GM21515 (cell line): ENCODE measurements at regions not wholly inside any gene's neighbourhood (a gene's known extent, or its start where the extent isn't known, plus 50 kb on each side); places are given as distances from the start of the nearest gene placed in this dataset.

Experiments used
- ATAC-seq: cut with Tn5 transposase; IDR thresholded peaks from one replicate; pipeline ENCODE4 v1.9.1; 2021; ENCODE audit not compliant: unreplicated experiment

- ATAC-seq, result no peak
Measured at GRCh38 chr7:125406111-125406510, 476.5 kb upstream of the POT1 start.

DNA sequence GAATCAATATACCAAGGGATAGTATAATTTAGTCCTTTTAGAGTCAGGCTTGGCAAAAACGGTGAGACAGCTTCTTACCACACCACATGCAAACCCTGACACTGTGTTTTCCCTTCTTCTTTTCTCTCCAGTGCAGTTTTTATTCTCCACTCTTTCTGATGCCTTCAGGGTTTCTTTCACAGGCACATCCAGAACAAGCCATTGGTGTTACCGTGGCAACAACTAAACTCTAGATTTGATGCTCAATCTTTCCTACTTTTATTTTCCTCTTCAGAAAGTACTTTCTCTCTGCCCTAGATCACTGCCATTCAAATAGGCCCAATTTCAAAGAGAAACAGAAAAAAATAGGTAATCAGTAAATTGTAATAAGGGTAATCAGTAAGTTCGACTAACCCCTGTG is 469.8 kb upstream of the POT1 start:
- no peak for ATAC-seq

DNA sequence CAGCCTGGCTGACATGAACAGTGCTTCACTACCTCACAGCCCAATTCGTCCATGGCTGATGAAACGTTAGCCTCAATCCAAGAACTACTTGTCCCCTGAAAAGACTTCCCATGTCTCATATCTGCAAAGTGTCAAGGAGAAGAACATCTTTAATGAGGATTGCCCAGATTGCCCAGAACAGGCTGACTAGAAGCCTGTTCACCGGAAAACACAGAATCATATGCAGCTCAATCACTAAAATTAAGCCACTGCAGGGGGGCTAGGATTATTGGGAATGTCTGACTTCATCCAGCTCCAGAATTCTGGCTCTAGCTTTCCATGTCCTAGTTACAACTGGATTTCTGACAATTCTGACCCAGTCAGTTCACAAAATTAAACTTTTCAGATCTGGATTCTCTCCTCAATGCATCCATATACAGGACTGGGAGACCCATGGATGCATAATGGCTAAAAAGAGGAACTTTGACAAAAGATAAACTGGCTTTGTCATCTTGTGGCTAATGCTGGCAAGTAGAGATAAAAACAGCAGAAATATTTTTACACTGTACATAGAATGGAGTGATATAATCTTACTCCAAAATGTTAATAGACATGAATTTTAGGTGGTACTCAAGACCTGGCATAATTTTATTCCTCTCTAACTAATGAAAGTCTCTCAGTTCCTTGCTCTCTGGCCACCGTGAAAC is 467.0 kb upstream of the POT1 start:
- no peak for ATAC-seq

DNA sequence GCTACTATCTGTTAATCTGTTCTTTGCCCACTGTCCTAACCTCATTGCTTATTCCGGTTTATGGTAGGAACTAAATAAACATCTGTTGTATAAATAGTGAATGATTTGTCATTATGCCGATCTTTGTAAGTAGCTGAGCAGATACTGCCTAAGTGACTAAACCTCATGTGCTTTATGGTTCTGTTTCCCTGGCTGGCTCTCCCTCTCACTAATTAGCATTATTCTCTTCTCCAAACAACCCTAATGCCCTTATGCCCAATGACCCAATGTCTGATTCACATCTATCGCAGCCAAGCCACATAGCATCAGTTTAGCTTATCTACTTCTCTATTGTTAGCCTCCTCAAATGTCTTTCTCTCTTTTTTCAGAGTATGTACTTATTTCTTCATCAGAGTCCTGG is 462.3 kb upstream of the POT1 start:
- ATAC-seq, result no peak

- no peak for ATAC-seq
Measured at GRCh38 chr7:125390981-125391380, 461.4 kb upstream of the POT1 start.

GRCh38 chr7:125386211-125386610 is 456.6 kb upstream of the POT1 start:
- ATAC-seq, result no peak

GRCh38 chr7:125383324-125383723 is 453.7 kb upstream of the POT1 start:
- ATAC-seq, result no peak

- no peak for ATAC-seq
Measured at GRCh38 chr7:125382401-125382800, 452.8 kb upstream of the POT1 start.

DNA sequence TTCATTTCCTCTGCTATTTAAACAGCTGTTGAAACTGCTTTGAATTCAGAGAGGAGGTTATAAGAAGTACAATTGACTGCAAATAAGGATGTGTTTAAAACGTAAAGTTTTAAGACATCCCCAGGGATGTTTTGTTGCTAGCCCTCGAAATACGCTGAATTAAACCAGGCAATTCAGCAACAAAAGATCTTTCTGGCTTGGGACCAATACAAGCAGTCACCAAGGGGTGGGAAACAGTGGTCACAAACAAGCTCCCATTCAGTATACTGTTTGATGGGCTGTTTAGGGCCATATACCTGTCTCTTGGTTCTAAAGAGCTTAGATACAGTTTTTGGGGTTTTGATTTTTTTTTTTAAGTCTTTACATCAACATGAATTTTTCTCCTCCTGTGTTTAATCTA is 446.3 kb upstream of the POT1 start:
- ATAC-seq, result no peak

- no peak for ATAC-seq
Measured at GRCh38 chr7:125370502-125370901, 440.9 kb upstream of the POT1 start.

DNA sequence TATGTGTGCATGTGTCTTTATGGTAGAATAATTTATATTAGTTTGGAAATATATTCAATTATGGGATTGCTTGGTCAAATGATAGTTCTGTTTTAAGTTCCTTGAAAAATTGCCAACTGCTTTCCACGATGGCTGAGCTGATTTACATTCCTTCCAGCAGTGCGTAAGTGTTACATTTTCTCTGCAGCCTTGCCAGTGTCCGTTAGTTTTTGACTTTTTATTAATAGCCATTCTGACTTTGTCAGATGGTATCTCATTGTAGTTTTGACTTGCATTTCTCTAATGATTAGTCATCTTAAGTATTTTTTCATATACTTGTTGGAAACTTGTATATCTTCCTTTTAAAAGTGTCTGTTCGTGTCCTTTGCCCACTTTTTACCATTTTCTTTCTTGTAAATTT is 434.2 kb upstream of the POT1 start:
- ATAC-seq, result no peak

- ATAC-seq, result no peak
Measured at GRCh38 chr7:125358551-125359167, 429.0 kb upstream of the POT1 start.

DNA sequence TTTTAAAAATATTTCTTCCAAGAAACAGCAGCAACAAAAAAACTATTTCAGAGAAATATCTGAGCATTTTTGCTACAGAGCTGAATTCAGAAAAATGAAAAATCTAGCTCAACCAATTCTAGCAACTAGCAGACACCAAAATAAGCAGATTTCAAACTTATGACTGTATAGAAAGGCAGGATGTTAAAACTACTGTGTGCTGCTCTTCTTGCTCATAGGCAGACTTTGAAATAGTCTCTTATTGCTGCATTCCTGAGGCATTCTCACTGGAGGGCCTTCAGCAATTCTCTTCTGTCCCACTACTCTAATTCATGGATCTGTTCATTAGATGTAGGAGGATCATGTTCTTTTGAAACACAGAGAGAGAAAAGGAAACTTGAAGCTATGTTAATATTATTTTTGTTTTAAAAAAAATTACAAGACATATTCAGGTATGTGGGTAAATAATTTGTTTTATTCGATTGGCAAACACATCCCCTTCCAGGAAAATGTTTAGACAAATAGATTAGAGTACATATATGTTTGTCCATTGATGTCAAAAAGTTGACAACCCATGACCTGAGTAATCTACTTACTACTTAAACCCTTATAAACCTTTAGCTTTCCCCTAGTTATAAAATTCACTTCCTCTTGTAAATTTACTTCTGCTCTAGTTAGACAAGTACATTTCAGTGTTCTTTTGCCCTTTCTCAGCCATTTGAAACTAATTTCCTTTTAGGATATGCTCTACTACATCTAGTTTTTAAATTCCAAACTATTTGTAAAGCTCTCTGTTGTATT is 428.2 kb upstream of the POT1 start:
- no peak for ATAC-seq

GRCh38 chr7:125355899-125356298 is 426.3 kb upstream of the POT1 start:
- no peak for ATAC-seq

- ATAC-seq, result no peak
Measured at GRCh38 chr7:125347269-125347668, 417.6 kb upstream of the POT1 start.

GRCh38 chr7:125338110-125338509 is 408.5 kb upstream of the POT1 start:
- ATAC-seq, result no peak

DNA sequence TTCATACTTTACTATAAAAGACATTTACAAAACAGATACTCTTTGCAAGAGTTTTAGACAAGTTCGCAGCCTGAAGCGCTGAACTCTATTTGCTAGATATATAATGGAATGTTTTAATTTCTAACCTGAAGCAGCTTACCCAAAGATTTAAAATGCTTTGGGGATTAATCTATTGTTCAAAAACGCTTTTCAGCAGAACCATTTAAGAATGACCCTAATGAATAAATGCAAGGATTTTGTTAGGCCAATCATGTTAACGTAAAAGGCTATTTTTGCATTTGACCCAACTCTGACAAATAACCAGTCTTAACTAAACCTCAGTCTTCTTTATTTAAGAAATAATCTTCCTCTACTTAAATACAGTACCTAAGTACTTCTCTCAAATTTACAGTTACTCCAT is 406.7 kb upstream of the POT1 start:
- ATAC-seq, result no peak

GRCh38 chr7:125326666-125327255 is 397.1 kb upstream of the POT1 start:
- no peak for ATAC-seq

DNA sequence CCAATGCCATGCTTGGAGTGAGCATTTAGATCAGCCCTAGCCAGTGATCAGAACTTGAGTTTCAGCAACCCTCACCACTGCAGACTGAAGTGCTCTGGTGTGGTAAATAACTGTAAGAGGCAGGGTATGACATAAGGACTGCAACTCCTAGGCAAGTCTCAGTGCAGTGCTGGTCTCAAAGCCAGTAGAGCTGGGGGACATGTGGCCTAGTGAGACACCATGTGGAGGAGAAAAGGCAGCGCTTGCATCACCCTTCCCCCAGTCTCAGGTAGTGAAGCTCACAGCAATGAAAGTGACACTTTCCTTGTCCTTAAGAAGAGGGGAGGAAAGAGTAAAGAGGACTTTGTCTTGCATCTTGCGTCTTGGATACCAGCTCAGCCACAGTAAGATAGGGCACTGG is 386.8 kb upstream of the POT1 start:
- no peak for ATAC-seq

DNA sequence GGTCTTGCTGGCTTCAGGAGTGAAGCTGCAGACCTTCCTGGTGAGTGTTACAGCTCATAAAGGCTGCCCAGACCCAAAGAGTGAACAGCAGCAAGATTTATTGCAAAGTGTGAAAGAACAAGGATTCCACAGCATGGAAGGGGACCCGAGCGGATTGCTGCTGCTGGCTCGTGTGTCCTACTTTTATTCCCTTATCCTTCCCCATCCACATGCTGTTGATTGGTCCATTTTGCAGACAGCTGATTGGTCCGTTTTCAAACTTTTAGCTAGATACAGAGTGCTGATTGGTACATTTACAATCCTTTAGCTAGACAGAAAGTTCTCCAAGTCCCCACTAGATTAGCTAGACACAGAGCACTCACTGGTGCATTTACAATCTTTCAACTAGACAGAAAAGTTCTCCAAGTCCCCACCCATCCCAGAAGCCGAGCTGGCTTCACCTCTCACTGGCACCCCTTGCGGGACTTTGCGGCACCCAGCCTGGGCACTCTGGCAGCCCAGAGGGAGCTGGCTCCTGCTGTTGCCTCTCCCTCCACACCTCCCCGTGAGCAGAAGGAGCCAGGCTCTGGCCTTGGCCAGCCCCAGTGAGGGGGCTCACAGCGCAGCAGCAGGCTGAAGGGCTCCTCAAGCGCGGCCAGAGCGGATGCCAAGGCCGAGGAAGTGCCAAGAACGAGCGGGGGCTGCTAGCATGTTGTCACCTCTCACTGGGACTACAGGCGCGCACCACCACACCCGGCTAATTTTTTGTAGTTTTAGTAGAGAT is 369.6 kb upstream of the POT1 start:
- no peak for ATAC-seq

- no peak for ATAC-seq
Measured at GRCh38 chr7:125279961-125280360, 350.3 kb upstream of the POT1 start.
